Fibroblast of lung (primary cell): ENCODE measurements at regions not wholly inside any gene's neighbourhood (a gene's known extent, or its start where the extent isn't known, plus 50 kb on each side); places are given as distances from the start of the nearest gene placed in this dataset.
A peak's percentile ranks its signal among the peaks of the same experiment; 100 is the strongest.

Source experiments
- DNase-seq, 2 donors: peaks; one replicate each; pipeline versions ENCODE4 v3.0.0 to v3.0.0-alpha.2; 2010; ENCODE audit warnings: low read depth in 2 of 2
- H2AFZ ChIP-seq: 2 replicates; pipeline ENCODE4 v1.5.1; 2012; ENCODE audit warnings: low read length, control low read depth, inconsistent platforms
- H3K27ac ChIP-seq: 2 replicates; pipeline ENCODE4 v1.5.1; 2011; ENCODE audit warnings: low read length, control low read depth; ENCODE audit not compliant: insufficient read depth
- H3K27me3 ChIP-seq: 2 replicates; pipeline ENCODE4 v1.5.1; 2011; ENCODE audit warnings: mild to moderate bottlenecking, low read length; ENCODE audit not compliant: control insufficient read depth, insufficient read depth
- H3K36me3 ChIP-seq: 2 replicates; pipeline ENCODE4 v1.5.1; 2011; ENCODE audit warnings: low read length; ENCODE audit not compliant: control insufficient read depth, insufficient read depth
- H3K4me1 ChIP-seq: 2 replicates; pipeline ENCODE4 v1.5.1; 2011; ENCODE audit warnings: low read length; ENCODE audit not compliant: control insufficient read depth, insufficient read depth; ENCODE audit errors: extremely low read depth
- H3K4me2 ChIP-seq: 2 replicates; pipeline ENCODE4 v1.5.1; 2011; ENCODE audit warnings: low read length, control low read depth; ENCODE audit not compliant: insufficient read depth; ENCODE audit errors: extremely low read depth
- H3K4me3 ChIP-seq, 4 experiments: fragments of 200-600 bp in 1 of 4; sonication (generic) in 1 of 4; replicated peaks in 1 of 4; 2 replicates each; pipeline ENCODE4 v1.5.1; 2011 to 2016; ENCODE audit warnings: low read length in 4 of 4, low read depth in 3 of 4, mild to moderate bottlenecking in 3 of 4, control low read depth in 2 of 4, inconsistent platforms in 1 of 4, mixed read lengths in 1 of 4; ENCODE audit not compliant: insufficient read depth in 1 of 4; ENCODE audit errors: control extremely low read depth in 1 of 4
- H3K79me2 ChIP-seq: 2 replicates; pipeline ENCODE4 v1.5.1; 2012; ENCODE audit warnings: mild to moderate bottlenecking, low read length, inconsistent platforms; ENCODE audit not compliant: control insufficient read depth, insufficient read depth
- H3K9ac ChIP-seq: 2 replicates; pipeline ENCODE4 v1.5.1; 2011; ENCODE audit warnings: mild to moderate bottlenecking, low read length, control low read depth; ENCODE audit not compliant: insufficient read depth
- H3K9me3 ChIP-seq: 2 replicates; pipeline ENCODE4 v1.5.1; 2012; ENCODE audit warnings: low read depth, low read length; ENCODE audit not compliant: control insufficient read depth, insufficient read depth
- H4K20me1 ChIP-seq: 2 replicates; pipeline ENCODE4 v1.5.1; 2011; ENCODE audit warnings: low read length; ENCODE audit not compliant: control insufficient read depth, insufficient read depth; ENCODE audit errors: extremely low read depth
- EZH2 ChIP-seq: IDR thresholded peaks from 2 replicates; pipeline ENCODE4 v1.5.1; 2012; ENCODE audit warnings: low read length, control low read depth, mild to moderate bottlenecking; ENCODE audit errors: missing control alignments
- TF ChIP-seq, protein P1 (sequence below), 2 donors: IDR thresholded peaks in 1 of 2; conservative IDR thresholded peaks in 1 of 2; 1 replicate in 1 of 2; 2 replicates in 1 of 2; pipeline ENCODE4 v1.5.1; 2011 to 2012; ENCODE audit warnings: low read length in 2 of 2, control low read depth in 1 of 2, inconsistent platforms in 1 of 2, low read depth in 1 of 2, mild to moderate bottlenecking in 1 of 2

DNA sequence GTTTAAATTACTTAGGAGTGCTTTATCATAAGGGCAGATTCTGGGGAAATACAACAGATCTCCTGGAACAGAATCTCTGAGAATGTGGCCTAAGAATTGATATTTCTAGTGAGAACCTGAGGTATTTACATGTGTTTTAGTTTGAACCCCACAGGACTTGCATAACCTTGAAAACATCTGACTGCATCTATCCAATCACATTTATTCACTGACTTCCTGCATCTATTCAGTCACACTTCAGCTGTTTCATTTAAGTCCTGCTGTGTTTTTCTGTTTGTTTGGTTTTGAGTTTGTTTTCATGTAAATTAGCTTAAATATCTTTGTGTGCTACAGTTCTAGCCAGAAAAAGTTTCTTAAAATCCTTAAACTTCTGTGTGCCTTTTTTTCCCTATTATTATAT lies 1260.7 kb downstream of the PLA2G4A start:
- no peak overlapping the region for H2AFZ ChIP-seq
- H3K27me3 ChIP-seq = no peaks in the 10 kb centered on the region
- no peaks in the 10 kb centered on the region for H3K36me3 ChIP-seq
- H3K79me2 ChIP-seq = no peaks in the 10 kb centered on the region
- no peaks in the 10 kb centered on the region for H3K4me1 ChIP-seq
- H3K9ac ChIP-seq = no peak overlapping the region
- H3K4me2 ChIP-seq = no peak overlapping the region
- TF ChIP-seq, protein P1, sequence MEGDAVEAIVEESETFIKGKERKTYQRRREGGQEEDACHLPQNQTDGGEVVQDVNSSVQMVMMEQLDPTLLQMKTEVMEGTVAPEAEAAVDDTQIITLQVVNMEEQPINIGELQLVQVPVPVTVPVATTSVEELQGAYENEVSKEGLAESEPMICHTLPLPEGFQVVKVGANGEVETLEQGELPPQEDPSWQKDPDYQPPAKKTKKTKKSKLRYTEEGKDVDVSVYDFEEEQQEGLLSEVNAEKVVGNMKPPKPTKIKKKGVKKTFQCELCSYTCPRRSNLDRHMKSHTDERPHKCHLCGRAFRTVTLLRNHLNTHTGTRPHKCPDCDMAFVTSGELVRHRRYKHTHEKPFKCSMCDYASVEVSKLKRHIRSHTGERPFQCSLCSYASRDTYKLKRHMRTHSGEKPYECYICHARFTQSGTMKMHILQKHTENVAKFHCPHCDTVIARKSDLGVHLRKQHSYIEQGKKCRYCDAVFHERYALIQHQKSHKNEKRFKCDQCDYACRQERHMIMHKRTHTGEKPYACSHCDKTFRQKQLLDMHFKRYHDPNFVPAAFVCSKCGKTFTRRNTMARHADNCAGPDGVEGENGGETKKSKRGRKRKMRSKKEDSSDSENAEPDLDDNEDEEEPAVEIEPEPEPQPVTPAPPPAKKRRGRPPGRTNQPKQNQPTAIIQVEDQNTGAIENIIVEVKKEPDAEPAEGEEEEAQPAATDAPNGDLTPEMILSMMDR (conservative IDR thresholded peaks at IDR 0.05 in 1 of 2, IDR thresholded peaks at IDR 0.05 in 1 of 2; ENCODE audit: low read depth in 1 of 2, low read length in 2 of 2) = no peak
- no peak for TF ChIP-seq EZH2
- no peaks in the 10 kb centered on the region for H4K20me1 ChIP-seq
- no peak overlapping the region for H3K4me3 ChIP-seq
- H3K27ac ChIP-seq = no peak overlapping the region
- H3K9me3 ChIP-seq = no peaks in the 10 kb centered on the region
- DNase-seq = peak; percentile 6 to 19

DNA sequence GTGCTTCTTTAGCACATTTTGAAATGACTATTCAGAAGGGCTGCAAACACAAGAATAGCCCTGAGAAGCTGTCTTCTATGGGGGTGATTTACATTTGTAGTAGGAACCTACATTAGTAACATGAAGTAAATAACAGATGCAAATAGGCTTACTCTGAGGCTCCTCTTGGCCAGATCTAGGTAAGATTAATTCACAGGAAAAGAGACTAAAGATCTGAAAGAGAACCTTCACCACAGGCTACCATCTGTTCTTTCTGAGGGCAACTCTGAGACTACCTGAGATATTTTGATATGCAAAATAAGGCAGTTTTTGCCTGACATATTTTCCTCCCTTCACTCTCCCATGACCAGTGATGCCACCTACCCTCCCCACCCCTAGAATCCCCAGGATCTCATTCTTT lies 1267.8 kb downstream of the PLA2G4A start:
- no peaks in the 10 kb centered on the region for H4K20me1 ChIP-seq
- H3K4me1 ChIP-seq = no peaks in the 10 kb centered on the region
- no peak for DNase-seq
- H2AFZ ChIP-seq = no peak overlapping the region
- no peaks in the 10 kb centered on the region for H3K36me3 ChIP-seq
- no peak overlapping the region for H3K9ac ChIP-seq
- H3K4me3 ChIP-seq = no peak overlapping the region
- H3K27ac ChIP-seq = no peak overlapping the region
- no peaks in the 10 kb centered on the region for H3K79me2 ChIP-seq
- H3K27me3 ChIP-seq = no peaks in the 10 kb centered on the region
- no peak for TF ChIP-seq EZH2
- TF ChIP-seq, protein P1 (conservative IDR thresholded peaks at IDR 0.05 in 1 of 2, IDR thresholded peaks at IDR 0.05 in 1 of 2; ENCODE audit: low read depth in 1 of 2, low read length in 2 of 2) = no peak
- no peak overlapping the region for H3K4me2 ChIP-seq
- H3K9me3 ChIP-seq = no peaks in the 10 kb centered on the region

DNA sequence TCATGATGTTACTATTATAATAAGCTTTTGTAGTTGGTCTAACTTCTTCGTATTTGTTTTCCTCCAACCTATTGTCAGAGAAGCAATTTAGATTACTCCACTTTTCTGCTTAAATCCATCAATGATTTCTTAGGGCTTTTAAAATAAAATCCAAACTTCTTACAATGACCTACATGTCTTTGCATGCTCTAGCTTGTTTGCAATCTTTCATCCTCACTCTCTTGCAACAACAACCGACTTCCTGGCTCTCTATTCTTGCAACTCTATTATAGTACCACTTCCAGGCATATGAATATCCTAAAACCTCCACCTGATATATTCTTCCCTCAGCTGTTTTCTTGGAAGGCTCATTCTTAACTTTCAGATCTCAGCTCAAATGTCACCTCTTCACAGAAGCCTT lies 1288.7 kb downstream of the PLA2G4A start:
- no peak overlapping the region for H2AFZ ChIP-seq
- TF ChIP-seq EZH2 = no peak
- TF ChIP-seq, protein P1 (conservative IDR thresholded peaks at IDR 0.05 in 1 of 2, IDR thresholded peaks at IDR 0.05 in 1 of 2; ENCODE audit: low read depth in 1 of 2, low read length in 2 of 2) = no peak
- no peaks in the 10 kb centered on the region for H4K20me1 ChIP-seq
- no peaks in the 10 kb centered on the region for H3K36me3 ChIP-seq
- H3K79me2 ChIP-seq = no peaks in the 10 kb centered on the region
- H3K9ac ChIP-seq = no peak overlapping the region
- no peak overlapping the region for H3K27ac ChIP-seq
- no peak overlapping the region for H3K4me3 ChIP-seq
- H3K4me2 ChIP-seq = no peak overlapping the region
- DNase-seq = no peak
- no peaks in the 10 kb centered on the region for H3K4me1 ChIP-seq
- no peaks in the 10 kb centered on the region for H3K9me3 ChIP-seq
- no peaks in the 10 kb centered on the region for H3K27me3 ChIP-seq
